Activated CD4-positive, alpha-beta T cell treated with anti-CD3 and anti-CD28 coated beads, Interleukin-2, amount 50 U/mL, for 48 hours (primary cell): ENCODE measurements at regions not wholly inside any gene's neighbourhood (a gene's known extent, or its start where the extent isn't known, plus 50 kb on each side); places are given as distances from the start of the nearest gene placed in this dataset.
"Not testable (repeated sequence)": the region's sequence is repeated elsewhere in the genome, so short reads cannot be mapped to it uniquely, and the experiment has no call there.

ENCODE experiments used
- DNase-seq, 2 experiments: peaks; one replicate each; pipeline ENCODE4 v3.0.0-alpha.2; 2020

GRCh38 chr18:47727409-47727808, 203.1 kb downstream of the SMAD2 start:
- no peak for DNase-seq

- DNase-seq, result no peak
Measured at GRCh38 chr18:47726550-47726949, 203.9 kb downstream of the SMAD2 start.

GRCh38 chr18:47725656-47726055, 204.8 kb downstream of the SMAD2 start:
- DNase-seq, result no peak

GRCh38 chr18:47724186-47724975, 206.1 kb downstream of the SMAD2 start:
- no peak for DNase-seq

GRCh38 chr18:47721876-47722275, 208.6 kb downstream of the SMAD2 start:
- no peak for DNase-seq

- no peak for DNase-seq
Measured at GRCh38 chr18:47720741-47721140, 209.7 kb downstream of the SMAD2 start.

- DNase-seq, result no peak
Measured at GRCh38 chr18:47719096-47719780, 211.2 kb downstream of the SMAD2 start.

GRCh38 chr18:47718646-47719045, 211.8 kb downstream of the SMAD2 start:
- DNase-seq, result no peak

- DNase-seq, result no peak
Measured at GRCh38 chr18:47717257-47717656, 213.2 kb downstream of the SMAD2 start.

GRCh38 chr18:47716632-47717185, 213.8 kb downstream of the SMAD2 start:
- no peak for DNase-seq

- DNase-seq, result no peak
Measured at GRCh38 chr18:47710451-47710850, 220.0 kb downstream of the SMAD2 start.

- no peak for DNase-seq
Measured at GRCh38 chr18:47709556-47709955, 220.9 kb downstream of the SMAD2 start.

- DNase-seq, result no peak
Measured at GRCh38 chr18:47708206-47708605, 222.3 kb downstream of the SMAD2 start.

GRCh38 chr18:47701134-47701533, 229.3 kb downstream of the SMAD2 start:
- no peak for DNase-seq

- DNase-seq, result no peak
Measured at GRCh38 chr18:47696870-47697269, 233.6 kb downstream of the SMAD2 start.

- DNase-seq, result no peak
Measured at GRCh38 chr18:47691611-47692010, 238.8 kb downstream of the SMAD2 start.

- DNase-seq, result not testable (repeated sequence)
Measured at GRCh38 chr18:47690778-47691177, 239.7 kb downstream of the SMAD2 start.

- no peak for DNase-seq
Measured at GRCh38 chr18:47689371-47689770, 241.1 kb downstream of the SMAD2 start.

GRCh38 chr18:47686806-47687205, 243.7 kb downstream of the SMAD2 start:
- DNase-seq, result no peak

GRCh38 chr18:47683774-47684173, 246.7 kb downstream of the SMAD2 start:
- no peak for DNase-seq

- no peak for DNase-seq
Measured at GRCh38 chr18:47682876-47683275, 247.6 kb downstream of the SMAD2 start.

GRCh38 chr18:47680488-47680887, 250.0 kb downstream of the SMAD2 start:
- no peak for DNase-seq

- DNase-seq, result no peak
Measured at GRCh38 chr18:47679864-47680263, 250.6 kb downstream of the SMAD2 start.

- DNase-seq, result no peak
Measured at GRCh38 chr18:47677952-47678351, 252.5 kb downstream of the SMAD2 start.
